ENCODE measurements at regions not wholly inside any gene's neighbourhood (a gene's known extent, or its start where the extent isn't known, plus 50 kb on each side); places are given as distances from the start of the nearest gene placed in this dataset.

GRCh38 chr16:35295856-35296255 lies 1836.4 kb downstream of the TP53TG3F start:
- intact Hi-C loops (cut with micrococcal nuclease): no loop called here

GRCh38 chr16:35296962-35297653 lies 1837.7 kb downstream of the TP53TG3F start:
- intact Hi-C loops (cut with micrococcal nuclease): no loop called here
- no peaks in the 10 kb centered on the region for H3K27me3 Mint-ChIP-seq (ENCODE audit: low read depth in 2 of 2)
- Histone ChIP-seq H3K4me1 (ENCODE audit: control insufficient read depth, insufficient read depth, low read length) (no peaks in the 10 kb centered on the region), H3K27ac (ENCODE audit: low read length) (no peak overlapping the region), H3K9me3 (ENCODE audit: control insufficient read depth, insufficient read depth, low read length) (peaks cover 47% of the 10 kb centered on the region), H3K27me3 (ENCODE audit: control insufficient read depth, insufficient read depth, low read length) (no peaks in the 10 kb centered on the region), H3K36me3 (ENCODE audit: control insufficient read depth, insufficient read depth, low read length) (no peaks in the 10 kb centered on the region), H3K4me3 (ENCODE audit: low read length) (no peak overlapping the region)
- no peak for TF ChIP-seq CTCF (IDR thresholded peaks at IDR 0.05)
- WGBS (ENCODE audit: insufficient coverage): 73% methylated on average over 2 of the region's 2 CpGs
- ATAC-seq (no peak), DNase-seq (no peak)
- H3K4me1 Mint-ChIP-seq: no peaks in the 10 kb centered on the region
- H3K36me3 Mint-ChIP-seq: no peaks in the 10 kb centered on the region
- peaks cover 7 to 12% of the 10 kb centered on the region in 2 donors for H3K9me3 Mint-ChIP-seq
- H3K4me3 Mint-ChIP-seq: no peak overlapping the region
- no peak overlapping the region for H3K27ac Mint-ChIP-seq

More at GRCh38 chr16:35295856-35296255, 1836.4 kb downstream of the TP53TG3F start:
- Mint-ChIP-seq H3K9me3 (peaks cover 9 to 12% of the 10 kb centered on the region in 2 donors), H3K36me3 (no peaks in the 10 kb centered on the region), H3K27ac (no peak overlapping the region), H3K27me3 (ENCODE audit: low read depth in 2 of 2) (no peaks in the 10 kb centered on the region), H3K4me1 (no peaks in the 10 kb centered on the region), H3K4me3 (no peak overlapping the region)
- no peak for TF ChIP-seq CTCF (IDR thresholded peaks at IDR 0.05)
- no peaks in the 10 kb centered on the region for H3K36me3 ChIP-seq (ENCODE audit: control insufficient read depth, insufficient read depth, low read length)
- no peak overlapping the region for H3K4me3 ChIP-seq (ENCODE audit: low read length)
- ATAC-seq (no peak), DNase-seq (no peak)
- H3K27me3 ChIP-seq (ENCODE audit: control insufficient read depth, insufficient read depth, low read length): no peaks in the 10 kb centered on the region
- 51% methylated on average over 3 of the region's 3 CpGs for WGBS (ENCODE audit: insufficient coverage)
- peaks cover 36% of the 10 kb centered on the region for H3K9me3 ChIP-seq (ENCODE audit: control insufficient read depth, insufficient read depth, low read length)
- no peak overlapping the region for H3K27ac ChIP-seq (ENCODE audit: low read length)
- no peaks in the 10 kb centered on the region for H3K4me1 ChIP-seq (ENCODE audit: control insufficient read depth, insufficient read depth, low read length)

GRCh38 chr16:35298460-35299243 lies 1839.2 kb downstream of the TP53TG3F start:
- peaks cover 9 to 15% of the 10 kb centered on the region in 2 donors for H3K9me3 Mint-ChIP-seq
- no peak overlapping the region for H3K4me3 Mint-ChIP-seq
- H3K27ac ChIP-seq (ENCODE audit: low read length): no peak overlapping the region
- no peak overlapping the region for H3K4me3 ChIP-seq (ENCODE audit: low read length)
- no peaks in the 10 kb centered on the region for H3K36me3 Mint-ChIP-seq
- DNase-seq (no peak), ATAC-seq (no peak)
- no peak overlapping the region for H3K27ac Mint-ChIP-seq
- H3K4me1 ChIP-seq (ENCODE audit: control insufficient read depth, insufficient read depth, low read length): no peaks in the 10 kb centered on the region
- no peaks in the 10 kb centered on the region for H3K27me3 ChIP-seq (ENCODE audit: control insufficient read depth, insufficient read depth, low read length)
- no peaks in the 10 kb centered on the region for H3K36me3 ChIP-seq (ENCODE audit: control insufficient read depth, insufficient read depth, low read length)
- no peak for TF ChIP-seq CTCF (IDR thresholded peaks at IDR 0.05)
- intact Hi-C loops (cut with micrococcal nuclease): no loop called here
- 64% methylated on average over 2 of the region's 2 CpGs for WGBS (ENCODE audit: insufficient coverage)
- H3K9me3 ChIP-seq (ENCODE audit: control insufficient read depth, insufficient read depth, low read length): peaks cover 53% of the 10 kb centered on the region
- H3K4me1 Mint-ChIP-seq: no peaks in the 10 kb centered on the region
- no peaks in the 10 kb centered on the region for H3K27me3 Mint-ChIP-seq (ENCODE audit: low read depth in 2 of 2)

Measured in natural killer cell (primary cell).